ENCODE measurements at regions not wholly inside any gene's neighbourhood (a gene's known extent, or its start where the extent isn't known, plus 50 kb on each side); places are given as distances from the start of the nearest gene placed in this dataset.

DNA sequence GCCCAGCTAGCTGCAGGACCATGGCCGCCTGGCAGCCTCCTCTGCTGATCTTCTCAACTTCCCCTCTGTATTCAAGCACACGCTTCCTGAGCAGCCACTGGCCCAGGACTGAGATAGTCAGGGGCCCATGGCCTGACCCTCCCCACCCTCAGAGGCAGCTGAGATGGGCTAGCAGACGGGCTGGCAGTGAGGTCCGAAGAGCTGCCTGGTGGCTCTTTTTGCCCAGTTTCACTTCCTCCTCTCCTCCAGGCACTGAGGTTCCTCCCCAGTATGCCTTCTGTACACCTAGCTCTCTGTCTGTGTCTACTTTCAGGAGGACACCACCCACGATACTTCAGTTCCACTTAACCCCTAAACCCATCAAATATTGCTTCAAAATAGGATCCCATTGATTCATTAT is 395.6 kb downstream of the TNS3 start:
- TF ChIP-seq, protein P1, sequence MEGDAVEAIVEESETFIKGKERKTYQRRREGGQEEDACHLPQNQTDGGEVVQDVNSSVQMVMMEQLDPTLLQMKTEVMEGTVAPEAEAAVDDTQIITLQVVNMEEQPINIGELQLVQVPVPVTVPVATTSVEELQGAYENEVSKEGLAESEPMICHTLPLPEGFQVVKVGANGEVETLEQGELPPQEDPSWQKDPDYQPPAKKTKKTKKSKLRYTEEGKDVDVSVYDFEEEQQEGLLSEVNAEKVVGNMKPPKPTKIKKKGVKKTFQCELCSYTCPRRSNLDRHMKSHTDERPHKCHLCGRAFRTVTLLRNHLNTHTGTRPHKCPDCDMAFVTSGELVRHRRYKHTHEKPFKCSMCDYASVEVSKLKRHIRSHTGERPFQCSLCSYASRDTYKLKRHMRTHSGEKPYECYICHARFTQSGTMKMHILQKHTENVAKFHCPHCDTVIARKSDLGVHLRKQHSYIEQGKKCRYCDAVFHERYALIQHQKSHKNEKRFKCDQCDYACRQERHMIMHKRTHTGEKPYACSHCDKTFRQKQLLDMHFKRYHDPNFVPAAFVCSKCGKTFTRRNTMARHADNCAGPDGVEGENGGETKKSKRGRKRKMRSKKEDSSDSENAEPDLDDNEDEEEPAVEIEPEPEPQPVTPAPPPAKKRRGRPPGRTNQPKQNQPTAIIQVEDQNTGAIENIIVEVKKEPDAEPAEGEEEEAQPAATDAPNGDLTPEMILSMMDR (IDR thresholded peaks at IDR 0.05), result no peak
- TF ChIP-seq POLR2A (IDR thresholded peaks at IDR 0.05), result no peak
